ENCODE measurements at regions not wholly inside any gene's neighbourhood (a gene's known extent, or its start where the extent isn't known, plus 50 kb on each side); places are given as distances from the start of the nearest gene placed in this dataset.

- peak in 1 of 3 donors; percentile 23 for DNase-seq (ENCODE audit: low read depth in 2 of 3, low spot score in 2 of 3)
Measured at GRCh38 chr5:104178829-104179456, 616.4 kb upstream of the NUDT12 start.

GRCh38 chr5:104178066-104178465 lies 615.5 kb upstream of the NUDT12 start:
- no peak for DNase-seq (ENCODE audit: low read depth in 2 of 3, low spot score in 2 of 3)

GRCh38 chr5:104177651-104178050 lies 615.1 kb upstream of the NUDT12 start:
- DNase-seq (ENCODE audit: low read depth in 2 of 3, low spot score in 2 of 3) = no peak

GRCh38 chr5:104172976-104173375 lies 610.4 kb upstream of the NUDT12 start:
- no peak for DNase-seq (ENCODE audit: low read depth in 2 of 3, low spot score in 2 of 3)

- DNase-seq (ENCODE audit: low read depth in 2 of 3, low spot score in 2 of 3) = no peak
Measured at GRCh38 chr5:104171958-104172690, 609.5 kb upstream of the NUDT12 start.

GRCh38 chr5:104170926-104171325 lies 608.3 kb upstream of the NUDT12 start:
- DNase-seq (ENCODE audit: low read depth in 2 of 3, low spot score in 2 of 3) = no peak

GRCh38 chr5:104146652-104147051 lies 584.1 kb upstream of the NUDT12 start:
- no peak for DNase-seq (ENCODE audit: low read depth in 2 of 3, low spot score in 2 of 3)

GRCh38 chr5:104139840-104140239 lies 577.3 kb upstream of the NUDT12 start:
- no peak for DNase-seq (ENCODE audit: low read depth in 2 of 3, low spot score in 2 of 3)

GRCh38 chr5:104130320-104130719 lies 567.7 kb upstream of the NUDT12 start:
- no peak for DNase-seq (ENCODE audit: low read depth in 2 of 3, low spot score in 2 of 3)

- DNase-seq (ENCODE audit: low read depth in 2 of 3, low spot score in 2 of 3) = no peak
Measured at GRCh38 chr5:104128348-104128747, 565.8 kb upstream of the NUDT12 start.

GRCh38 chr5:104126980-104127379 lies 564.4 kb upstream of the NUDT12 start:
- DNase-seq (ENCODE audit: low read depth in 2 of 3, low spot score in 2 of 3) = no peak

GRCh38 chr5:104119529-104119928 lies 556.9 kb upstream of the NUDT12 start:
- no peak for DNase-seq (ENCODE audit: low read depth in 2 of 3, low spot score in 2 of 3)

- DNase-seq (ENCODE audit: low read depth in 2 of 3, low spot score in 2 of 3) = no peak
Measured at GRCh38 chr5:104111632-104112031, 549.0 kb upstream of the NUDT12 start.

GRCh38 chr5:104096451-104096850 lies 533.9 kb upstream of the NUDT12 start:
- no peak for DNase-seq (ENCODE audit: low read depth in 2 of 3, low spot score in 2 of 3)

- DNase-seq (ENCODE audit: low read depth in 2 of 3, low spot score in 2 of 3) = no peak
Measured at GRCh38 chr5:104095527-104095926, 532.9 kb upstream of the NUDT12 start.

GRCh38 chr5:104088876-104089778 lies 526.5 kb upstream of the NUDT12 start:
- DNase-seq (ENCODE audit: low read depth in 2 of 3, low spot score in 2 of 3) = no peak

GRCh38 chr5:104084896-104085295 lies 522.3 kb upstream of the NUDT12 start:
- DNase-seq (ENCODE audit: low read depth in 2 of 3, low spot score in 2 of 3) = no peak

- no peak for DNase-seq (ENCODE audit: low read depth in 2 of 3, low spot score in 2 of 3)
Measured at GRCh38 chr5:104082754-104083153, 520.2 kb upstream of the NUDT12 start.

- DNase-seq (ENCODE audit: low read depth in 2 of 3, low spot score in 2 of 3) = no peak
Measured at GRCh38 chr5:104081232-104081631, 518.6 kb upstream of the NUDT12 start.

- DNase-seq (ENCODE audit: low read depth in 2 of 3, low spot score in 2 of 3) = no peak
Measured at GRCh38 chr5:104080646-104081175, 518.1 kb upstream of the NUDT12 start.

Measured in hematopoietic multipotent progenitor cell (in vitro differentiated cells).